ENCODE measurements at regions not wholly inside any gene's neighbourhood (a gene's known extent, or its start where the extent isn't known, plus 50 kb on each side); places are given as distances from the start of the nearest gene placed in this dataset.
"Not testable (repeated sequence)": the region's sequence is repeated elsewhere in the genome, so short reads cannot be mapped to it uniquely, and the experiment has no call there.

DNA sequence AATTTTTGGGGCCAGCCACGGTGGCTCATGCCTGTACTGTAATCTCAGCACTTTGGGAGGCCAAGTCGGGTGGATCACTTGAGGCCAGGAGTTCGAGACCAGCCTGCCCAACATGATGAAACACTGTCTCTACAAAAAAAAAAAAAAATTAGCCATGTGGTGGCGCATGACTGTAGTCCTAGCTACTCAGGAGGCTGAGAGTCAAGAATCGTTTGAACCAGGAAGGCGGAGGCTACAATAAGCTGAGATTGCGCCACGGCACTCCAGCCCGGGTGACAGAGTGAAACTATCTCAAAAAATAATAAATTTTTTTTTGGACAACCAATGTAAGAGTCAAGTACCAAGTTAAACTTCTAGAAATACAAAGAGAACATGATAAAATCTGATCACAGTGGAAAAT, 164.6 kb downstream of the AVL9 start:
- ChIA-PET POLR2A (no interaction called here), CTCF (no interaction called here)

DNA sequence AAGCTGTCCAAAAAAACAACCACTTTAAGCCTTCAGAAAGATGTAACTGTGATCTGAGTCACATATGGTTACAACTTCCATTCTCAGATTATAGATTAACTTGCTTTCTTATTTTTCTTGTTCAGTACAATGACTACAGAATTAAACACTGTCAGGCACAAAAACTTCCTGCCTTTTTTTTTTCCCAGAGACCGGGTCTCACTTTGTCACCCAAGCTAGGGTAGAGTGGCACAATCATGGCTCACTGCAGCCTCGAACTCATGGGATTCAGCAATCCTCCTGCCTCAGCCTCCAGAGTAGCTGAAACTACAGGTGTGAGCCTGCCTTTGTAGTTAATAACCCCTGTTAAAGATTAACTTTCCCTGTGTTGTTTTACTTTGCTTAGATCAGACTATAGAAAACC, 163.2 kb downstream of the AVL9 start:
- CTCF ChIA-PET = no interaction called here
- POLR2A ChIA-PET = no interaction called here

DNA sequence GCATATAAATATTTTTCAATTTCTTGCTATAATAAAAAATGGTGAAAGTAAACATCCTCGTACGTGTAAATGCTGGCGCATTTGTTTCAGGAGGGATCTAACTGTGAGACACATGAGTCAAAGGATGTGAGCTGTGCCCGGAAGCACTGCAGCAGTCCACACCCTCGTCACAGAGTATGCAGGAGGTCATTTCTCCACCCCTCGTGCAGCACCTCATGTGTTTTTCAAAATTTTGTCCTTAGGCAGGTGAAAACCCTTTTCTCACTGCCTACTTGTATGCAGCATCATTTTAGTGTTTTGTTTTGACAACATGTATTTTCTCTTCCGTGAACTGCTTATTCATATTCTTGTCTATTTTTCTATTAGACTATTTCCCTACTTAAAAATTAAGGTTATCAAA, 162.7 kb downstream of the AVL9 start:
- POLR2A ChIA-PET = no interaction called here
- CTCF ChIA-PET = no interaction called here

DNA sequence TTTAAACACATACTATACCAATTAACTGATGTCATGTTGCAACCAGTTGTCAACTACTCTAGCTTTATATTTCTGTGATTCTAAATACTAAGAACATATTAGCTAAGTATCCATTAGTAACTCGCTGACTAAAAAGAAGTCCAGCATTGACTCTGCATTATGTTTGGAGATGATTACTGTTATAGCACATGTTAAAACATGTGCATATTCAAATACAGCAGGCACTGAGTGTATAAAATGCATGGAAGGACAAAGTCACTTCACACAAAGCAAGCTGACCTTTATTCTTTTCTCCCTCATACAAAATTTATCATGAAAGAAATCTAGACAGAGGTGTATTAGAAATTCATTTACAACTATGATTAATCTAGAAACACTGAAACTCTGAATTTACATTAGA, 159.3 kb downstream of the AVL9 start:
- CTCF ChIA-PET, POLR2A ChIA-PET: not testable (repeated sequence)

DNA sequence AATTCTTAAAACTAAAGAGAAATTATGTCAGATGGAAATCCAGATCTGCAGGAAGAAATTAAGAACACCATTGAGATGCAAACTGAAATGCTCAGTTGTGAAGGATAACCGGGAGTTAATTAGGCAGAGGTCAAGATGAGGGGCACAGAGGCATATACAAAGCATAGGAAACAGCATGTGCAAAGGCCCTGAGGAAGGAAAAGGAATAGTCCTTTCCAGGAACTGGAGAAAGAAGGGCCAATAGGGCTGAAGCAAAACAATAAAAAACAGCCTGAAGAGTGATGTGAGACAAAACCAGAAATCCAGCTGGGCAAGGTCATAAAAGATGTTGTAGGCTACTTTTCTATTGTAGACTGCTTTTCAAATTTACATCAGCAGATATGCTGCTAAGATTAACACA, 155.1 kb downstream of the AVL9 start:
- POLR2A ChIA-PET, CTCF ChIA-PET: not testable (repeated sequence)

DNA sequence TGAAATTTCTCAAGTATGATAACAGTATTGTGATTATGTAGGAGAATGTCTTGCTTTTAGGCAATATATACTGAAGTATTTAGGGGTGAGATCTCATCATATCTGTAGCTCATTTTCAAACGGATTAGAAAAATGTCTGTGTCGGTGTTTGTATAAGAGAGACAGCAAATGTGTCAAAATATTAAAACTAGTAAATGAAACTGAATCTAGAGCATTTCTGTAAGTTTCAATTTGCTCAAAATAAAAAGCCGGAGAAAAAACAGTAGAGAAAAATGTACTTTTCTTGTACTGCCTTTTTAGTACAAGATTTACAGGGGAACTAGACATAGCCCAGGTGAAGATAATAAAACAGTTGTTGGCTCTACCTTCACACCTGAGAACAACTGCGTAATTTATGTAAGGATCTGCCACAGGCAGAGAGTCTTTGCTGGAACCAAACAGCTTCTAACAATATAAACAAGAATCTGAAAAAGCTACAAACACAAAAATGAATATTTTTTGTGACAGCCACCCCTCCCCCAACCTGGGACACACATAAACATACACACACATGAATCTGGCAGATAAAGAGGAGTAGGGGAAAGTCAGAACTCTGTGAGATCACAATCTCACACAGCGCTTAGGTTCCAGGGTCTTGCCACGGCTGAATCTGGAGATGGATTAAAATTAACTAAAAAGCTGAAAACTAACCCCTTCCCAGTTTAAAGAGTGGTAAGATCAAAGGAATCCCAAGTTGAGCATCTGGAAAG, 153.3 kb downstream of the AVL9 start:
- ChIA-PET POLR2A (no interaction called here), CTCF (no interaction called here)

DNA sequence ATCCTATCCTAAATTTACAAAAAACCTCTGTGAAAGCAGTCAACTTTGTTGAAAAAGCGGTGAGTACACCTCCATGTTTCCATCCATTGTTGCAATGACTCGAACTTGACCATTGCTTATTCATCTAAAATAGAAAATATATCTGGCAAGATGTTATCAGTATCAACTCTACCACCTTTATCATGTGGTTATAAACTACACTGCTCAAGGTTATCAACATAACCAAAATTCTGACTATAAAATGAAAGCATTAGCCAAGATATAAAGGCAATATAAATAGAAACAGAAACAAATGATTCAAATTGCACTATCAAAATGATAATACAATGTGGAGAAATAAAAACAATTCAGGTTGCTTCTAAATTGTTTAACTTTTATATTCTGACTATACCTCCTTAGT, 150.0 kb downstream of the AVL9 start:
- POLR2A ChIA-PET, CTCF ChIA-PET: not testable (repeated sequence)

DNA sequence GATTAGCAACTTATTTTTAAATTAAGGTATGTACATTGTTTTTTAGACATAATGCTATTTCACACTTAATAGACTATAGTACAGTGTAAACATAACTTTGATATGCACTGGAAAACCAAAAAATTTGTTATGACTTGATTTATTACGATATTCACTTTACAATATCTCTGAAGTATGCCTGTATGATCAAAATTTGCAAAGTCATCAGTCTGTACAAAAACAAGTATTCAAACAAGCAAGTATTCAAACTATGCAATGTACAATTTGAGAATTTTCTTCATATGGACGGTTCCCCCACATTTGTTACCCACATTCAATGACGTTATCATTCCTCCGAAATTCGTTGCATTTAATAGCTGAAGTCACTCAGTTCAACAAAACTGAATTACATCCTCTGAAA, 147.9 kb downstream of the AVL9 start:
- CTCF ChIA-PET = no interaction called here
- POLR2A ChIA-PET = no interaction called here

DNA sequence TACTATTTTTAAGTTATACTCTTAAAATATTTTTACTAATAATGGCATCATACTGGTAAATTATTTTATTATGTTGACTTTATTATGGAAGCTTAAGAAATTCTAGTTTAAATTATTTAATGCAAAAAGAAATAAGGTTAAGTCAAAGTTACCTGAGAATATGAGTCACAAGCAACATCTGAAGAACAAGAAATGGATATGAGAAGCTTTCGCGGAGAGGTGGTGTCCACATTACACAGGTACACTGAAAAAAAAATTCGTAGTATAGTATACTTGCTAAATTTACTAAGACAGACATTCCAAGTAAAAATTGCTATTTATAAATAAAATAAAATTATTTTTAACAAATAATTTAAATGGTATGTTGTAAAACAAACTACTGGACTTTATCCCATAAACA, 143.8 kb downstream of the AVL9 start:
- ChIA-PET CTCF (no interaction called here), POLR2A (no interaction called here)

DNA sequence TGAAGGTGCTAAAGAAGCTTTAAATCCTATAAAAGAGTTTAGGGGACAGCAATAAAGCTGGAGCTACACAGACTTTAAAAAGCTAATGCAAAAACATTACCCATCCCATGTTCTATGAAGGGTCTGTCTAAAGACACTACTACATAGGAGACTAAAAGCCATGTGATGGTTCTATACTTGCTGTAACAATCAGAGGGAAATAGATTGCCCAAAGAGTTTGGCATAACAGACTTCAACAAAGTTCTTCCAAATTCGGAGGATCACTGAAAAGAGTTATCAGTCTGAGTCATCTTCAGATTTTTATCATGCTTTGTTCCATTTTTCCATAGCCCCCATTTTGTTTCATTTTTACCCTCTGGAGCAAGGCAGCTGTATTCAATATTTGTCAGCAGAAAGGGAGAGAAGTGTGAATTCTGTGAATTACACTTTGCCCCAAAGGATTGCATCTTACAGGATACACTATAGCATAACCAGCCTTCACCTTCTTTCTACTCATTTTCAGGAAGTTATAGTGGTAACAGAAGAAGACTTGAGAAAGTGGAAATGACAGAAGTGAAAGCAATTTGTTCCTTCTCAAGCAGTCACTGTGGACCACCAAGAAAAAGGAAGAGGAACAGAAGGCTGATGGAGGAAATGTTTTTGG, 143.3 kb downstream of the AVL9 start:
- POLR2A ChIA-PET, CTCF ChIA-PET: not testable (repeated sequence)
